ENCODE measurements at regions not wholly inside any gene's neighbourhood (a gene's known extent, or its start where the extent isn't known, plus 50 kb on each side); places are given as distances from the start of the nearest gene placed in this dataset.

GRCh38 chr6:150813319-150813992, 52.0 kb upstream of the MTHFD1L start:
- no peak for TF ChIP-seq EP300 (IDR thresholded peaks at IDR 0.05)
- TF ChIP-seq POLR2A (IDR thresholded peaks at IDR 0.05): no peak
- TF ChIP-seq CTCF (IDR thresholded peaks at IDR 0.05): no peak
- Histone ChIP-seq H3K4me1 (ENCODE audit: insufficient read depth) (no peaks in the 10 kb centered on the region), H3K27ac (no peak overlapping the region), H3K4me3 (no peak overlapping the region), H3K9me3 (no peaks in the 10 kb centered on the region), H3K27me3 (no peaks in the 10 kb centered on the region), H3K36me3 (no peaks in the 10 kb centered on the region)
- DNase-seq: no peak
- WGBS, 3 donors: 64 to 70% (median 70%) methylated on average over 9 of the region's 9 CpGs
- intact Hi-C loops (cut with DNase I): loop anchor here in 2 of 4 donors (5.0 kb wide), 1 partner anchor 396 kb away; no protein-coding TSS in a partner anchor

- WGBS, 3 donors: 80 to 87% (median 84%) methylated on average over 3 of the region's 3 CpGs
- H3K36me3 ChIP-seq: no peaks in the 10 kb centered on the region
- H3K4me3 ChIP-seq: no peak overlapping the region
- DNase-seq: no peak
- TF ChIP-seq EP300 (IDR thresholded peaks at IDR 0.05) (no peak), POLR2A (IDR thresholded peaks at IDR 0.05) (no peak), CTCF (IDR thresholded peaks at IDR 0.05) (no peak)
- intact Hi-C loops (cut with DNase I): loop anchor here in 2 of 4 donors (5.0 kb wide), 1 partner anchor 397 kb away; no protein-coding TSS in a partner anchor
- H3K27me3 ChIP-seq: no peaks in the 10 kb centered on the region
- no peaks in the 10 kb centered on the region for H3K9me3 ChIP-seq
- no peak overlapping the region for H3K27ac ChIP-seq
- H3K4me1 ChIP-seq (ENCODE audit: insufficient read depth): no peaks in the 10 kb centered on the region
Observed at GRCh38 chr6:150813993-150814359, 51.5 kb upstream of the MTHFD1L start.
